ENCODE measurements at regions not wholly inside any gene's neighbourhood (a gene's known extent, or its start where the extent isn't known, plus 50 kb on each side); places are given as distances from the start of the nearest gene placed in this dataset.

DNA sequence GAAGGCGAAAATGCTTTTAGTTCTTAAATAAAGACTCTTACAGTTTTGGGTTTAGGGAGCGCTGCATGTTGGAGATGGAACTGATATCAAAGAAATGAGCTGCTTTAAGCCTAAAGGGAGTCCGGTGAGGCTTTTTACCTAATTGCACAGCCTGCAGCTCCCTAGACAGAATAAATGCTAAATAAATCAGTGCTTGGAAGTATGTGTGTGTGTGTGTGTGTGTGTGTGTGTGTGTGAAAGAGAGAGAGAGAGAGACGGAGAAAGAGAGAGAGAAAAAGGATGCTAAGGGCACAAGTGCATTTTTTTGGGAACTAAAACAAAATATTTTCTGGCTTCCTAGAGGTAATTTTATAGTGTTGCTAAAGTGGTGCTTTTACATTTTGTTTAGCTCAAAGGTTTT is 88.4 kb downstream of the MTRR start:
- TF ChIP-seq, protein P1, sequence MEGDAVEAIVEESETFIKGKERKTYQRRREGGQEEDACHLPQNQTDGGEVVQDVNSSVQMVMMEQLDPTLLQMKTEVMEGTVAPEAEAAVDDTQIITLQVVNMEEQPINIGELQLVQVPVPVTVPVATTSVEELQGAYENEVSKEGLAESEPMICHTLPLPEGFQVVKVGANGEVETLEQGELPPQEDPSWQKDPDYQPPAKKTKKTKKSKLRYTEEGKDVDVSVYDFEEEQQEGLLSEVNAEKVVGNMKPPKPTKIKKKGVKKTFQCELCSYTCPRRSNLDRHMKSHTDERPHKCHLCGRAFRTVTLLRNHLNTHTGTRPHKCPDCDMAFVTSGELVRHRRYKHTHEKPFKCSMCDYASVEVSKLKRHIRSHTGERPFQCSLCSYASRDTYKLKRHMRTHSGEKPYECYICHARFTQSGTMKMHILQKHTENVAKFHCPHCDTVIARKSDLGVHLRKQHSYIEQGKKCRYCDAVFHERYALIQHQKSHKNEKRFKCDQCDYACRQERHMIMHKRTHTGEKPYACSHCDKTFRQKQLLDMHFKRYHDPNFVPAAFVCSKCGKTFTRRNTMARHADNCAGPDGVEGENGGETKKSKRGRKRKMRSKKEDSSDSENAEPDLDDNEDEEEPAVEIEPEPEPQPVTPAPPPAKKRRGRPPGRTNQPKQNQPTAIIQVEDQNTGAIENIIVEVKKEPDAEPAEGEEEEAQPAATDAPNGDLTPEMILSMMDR (IDR thresholded peaks at IDR 0.05; ENCODE audit: low read depth, low read length) = no peak
- TF ChIP-seq POLR2A (IDR thresholded peaks at IDR 0.05; ENCODE audit: extremely low read depth, insufficient read length) (no peak), MYC (IDR thresholded peaks at IDR 0.05; ENCODE audit: low read depth, low read length) (no peak)
- TF ChIP-seq, protein P2, sequence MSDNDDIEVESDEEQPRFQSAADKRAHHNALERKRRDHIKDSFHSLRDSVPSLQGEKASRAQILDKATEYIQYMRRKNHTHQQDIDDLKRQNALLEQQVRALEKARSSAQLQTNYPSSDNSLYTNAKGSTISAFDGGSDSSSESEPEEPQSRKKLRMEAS (IDR thresholded peaks at IDR 0.05; ENCODE audit: low read depth, low read length) = no peak
